GM19468 (cell line): ENCODE measurements at regions not wholly inside any gene's neighbourhood (a gene's known extent, or its start where the extent isn't known, plus 50 kb on each side); places are given as distances from the start of the nearest gene placed in this dataset.

Source experiments
- ATAC-seq: cut with Tn5 transposase; IDR thresholded peaks from one replicate; pipeline ENCODE4 v1.9.1; 2021; ENCODE audit warnings: mild to moderate bottlenecking, moderate library complexity, moderate number of reproducible peaks; ENCODE audit not compliant: unreplicated experiment; ENCODE audit errors: extremely low read depth

DNA sequence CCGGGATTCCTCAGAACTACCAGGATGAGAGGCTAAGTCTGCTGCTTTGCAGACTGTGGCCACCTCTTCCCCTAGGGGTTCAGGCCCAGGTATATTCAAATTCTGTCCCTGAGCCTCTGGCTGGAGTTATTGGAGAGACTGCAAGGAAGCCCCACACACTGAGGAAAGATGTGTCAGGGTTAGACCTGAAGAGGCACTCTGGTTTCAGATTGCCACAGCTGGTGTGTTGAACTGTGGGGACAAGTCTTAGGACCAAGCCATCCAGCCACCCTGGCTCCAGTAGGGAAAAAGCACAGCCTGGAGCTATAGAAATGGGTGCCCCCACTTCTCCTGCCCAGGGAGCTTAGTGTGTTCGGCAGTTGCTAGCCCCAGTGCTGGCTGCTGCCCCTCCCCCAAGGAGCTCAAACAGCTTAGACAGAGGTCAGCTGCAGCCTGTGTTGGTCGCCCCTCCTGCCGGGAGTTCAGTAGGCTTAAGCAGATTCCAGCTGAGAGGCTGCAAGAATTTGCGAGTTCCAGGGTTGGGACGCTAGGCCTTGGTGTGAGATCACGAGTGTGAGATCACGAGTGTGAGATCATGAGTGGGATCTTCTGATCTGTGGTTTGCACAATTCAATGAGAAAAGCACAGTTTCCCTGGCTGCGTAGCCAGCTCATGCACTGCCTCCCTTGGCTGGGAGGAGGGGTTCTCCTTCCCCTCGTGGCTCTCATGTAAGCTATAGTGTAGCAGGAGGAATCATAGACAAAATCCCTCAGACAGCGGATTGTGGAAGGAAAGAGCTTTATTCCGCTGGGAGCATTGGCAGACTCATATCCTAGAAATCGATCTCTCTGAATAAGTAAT is 552.1 kb upstream of the CHORDC1 start:
- ATAC-seq = no peak

DNA sequence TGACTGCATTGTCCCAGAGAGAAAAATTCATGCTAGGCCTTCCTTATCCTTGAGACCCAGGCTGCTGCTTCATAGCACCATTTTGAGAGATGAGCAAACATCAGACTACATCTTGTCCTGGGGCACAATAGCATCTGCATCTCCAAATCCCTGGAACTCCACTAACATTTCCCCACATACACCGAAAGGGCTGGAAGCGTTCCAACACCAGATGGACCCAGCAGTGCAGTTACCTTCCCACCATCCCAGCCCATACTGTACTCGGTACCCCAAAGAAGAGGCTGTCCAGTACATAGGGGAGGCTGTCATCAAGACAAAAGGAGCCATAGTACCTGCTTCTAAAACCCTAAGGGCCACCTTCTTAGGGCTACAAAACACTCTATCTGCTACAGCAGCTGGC is 547.2 kb upstream of the CHORDC1 start:
- no peak for ATAC-seq

DNA sequence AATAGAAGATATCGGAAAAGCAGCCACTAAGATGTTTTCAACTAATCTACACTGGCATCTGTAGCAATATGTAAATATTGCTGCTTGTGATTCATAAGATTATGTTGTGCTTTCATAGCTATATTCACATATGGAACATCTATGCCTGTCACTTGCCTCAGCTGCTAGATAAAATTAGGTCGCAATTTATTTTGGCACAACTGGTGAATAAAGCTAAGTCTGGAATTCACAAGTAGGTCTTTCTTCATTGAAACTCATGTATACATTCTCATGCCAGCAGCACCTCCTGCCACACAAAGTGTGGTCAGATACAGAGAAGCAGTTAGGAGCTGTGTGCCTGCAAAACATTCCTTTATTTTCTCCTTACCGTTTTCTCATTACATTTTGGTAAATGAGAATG is 543.3 kb upstream of the CHORDC1 start:
- no peak for ATAC-seq

DNA sequence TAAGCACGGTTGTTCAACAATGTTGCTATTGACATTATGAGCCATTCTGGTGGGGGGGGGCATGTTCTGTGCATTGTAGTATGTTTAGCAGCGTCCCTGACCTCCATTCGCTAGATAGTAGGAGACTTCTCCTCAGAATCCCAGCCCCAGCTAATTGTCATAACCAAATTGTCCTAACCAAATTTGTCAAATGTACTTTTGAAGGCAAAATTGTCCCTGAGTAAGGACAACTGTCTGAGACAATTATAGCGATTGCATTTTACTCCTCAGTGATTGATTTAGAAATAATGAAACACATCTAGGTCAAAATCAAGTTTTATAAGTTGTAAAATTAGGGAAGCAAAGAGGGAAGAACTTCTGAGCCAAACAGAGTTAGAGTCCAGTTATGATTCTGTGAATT is 541.8 kb upstream of the CHORDC1 start:
- no peak for ATAC-seq

DNA sequence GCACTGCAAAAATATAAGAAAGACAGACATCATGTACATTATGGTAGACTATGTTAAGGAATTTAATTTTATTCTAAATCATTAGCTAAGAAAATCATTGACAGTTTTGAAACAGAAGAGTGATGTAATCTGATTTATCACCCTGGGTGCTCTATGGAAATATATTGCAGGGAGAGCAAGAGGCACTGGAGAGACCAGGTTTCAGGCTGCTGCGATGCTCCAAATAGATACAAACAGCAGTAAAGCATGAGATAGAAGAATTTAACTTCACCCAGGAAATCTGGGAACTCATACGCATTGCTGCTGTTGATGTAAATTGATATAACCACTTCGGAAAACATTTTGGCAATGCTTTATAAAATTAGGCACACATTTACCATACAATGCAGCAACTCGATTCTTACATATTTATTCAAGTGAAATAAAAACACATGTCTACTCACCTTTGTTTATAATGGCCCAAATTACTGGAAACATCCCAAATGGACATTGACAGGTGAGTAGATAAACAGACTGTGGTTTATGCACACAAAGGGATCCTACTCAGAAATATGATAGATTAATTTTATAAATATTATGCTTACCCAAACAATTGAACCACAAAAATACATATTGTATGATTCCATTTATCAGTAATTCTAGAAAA is 535.1 kb upstream of the CHORDC1 start:
- ATAC-seq = no peak

DNA sequence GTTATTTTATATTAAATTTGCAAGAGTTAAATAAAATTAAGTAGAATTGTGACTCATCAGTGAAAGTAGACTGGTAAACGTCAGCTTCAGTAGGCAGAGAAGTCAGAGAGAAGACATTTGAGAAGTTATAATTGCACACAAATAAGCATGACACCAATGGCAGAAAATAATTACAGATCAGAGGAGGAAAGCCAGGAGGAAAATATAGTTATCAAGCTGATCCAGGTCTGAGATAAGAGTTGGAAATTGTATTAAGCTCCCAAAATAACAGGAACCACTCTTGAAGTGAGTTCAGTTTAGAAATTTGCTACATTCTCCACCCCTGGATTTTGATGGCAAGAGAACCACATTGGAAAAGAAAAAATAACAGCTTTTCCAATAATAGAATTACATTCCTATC is 533.8 kb upstream of the CHORDC1 start:
- ATAC-seq = no peak

DNA sequence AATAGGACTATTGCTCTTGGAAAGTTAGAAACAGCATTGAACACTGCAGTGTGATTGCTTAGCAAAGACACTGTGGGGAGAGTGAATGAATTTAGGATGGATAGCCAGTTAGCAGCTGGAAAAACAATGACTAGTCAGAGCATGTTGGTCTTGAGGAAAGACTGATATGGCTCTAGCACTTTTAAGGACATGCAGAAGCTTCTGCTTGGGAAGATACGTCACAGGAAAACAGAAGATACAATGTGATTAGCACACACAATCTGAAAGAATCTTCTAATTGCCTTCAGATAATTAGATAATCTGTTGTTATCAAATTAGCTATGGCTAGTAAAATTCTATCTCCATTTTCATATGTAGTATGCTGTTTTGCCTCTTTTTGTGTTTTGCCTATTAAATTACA is 530.7 kb upstream of the CHORDC1 start:
- no peak for ATAC-seq

DNA sequence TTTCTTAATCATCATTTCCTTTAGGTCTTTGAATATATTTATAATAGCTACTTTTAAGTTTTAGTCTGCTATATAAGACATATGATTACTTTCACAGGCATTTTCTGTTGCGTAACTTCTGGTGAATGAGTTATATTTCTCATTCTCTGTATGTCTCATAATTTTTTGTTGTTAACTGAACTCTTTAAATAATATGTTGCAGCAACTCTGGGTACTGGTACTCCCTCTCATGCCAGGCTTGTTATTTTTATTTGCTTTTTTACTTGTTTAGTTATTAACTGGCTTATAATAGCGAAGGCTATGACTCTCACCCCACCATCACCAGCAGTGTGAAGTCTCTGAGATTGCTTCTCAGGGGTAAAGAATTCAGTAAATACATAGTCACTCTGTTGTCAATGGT is 524.2 kb upstream of the CHORDC1 start:
- ATAC-seq = no peak

DNA sequence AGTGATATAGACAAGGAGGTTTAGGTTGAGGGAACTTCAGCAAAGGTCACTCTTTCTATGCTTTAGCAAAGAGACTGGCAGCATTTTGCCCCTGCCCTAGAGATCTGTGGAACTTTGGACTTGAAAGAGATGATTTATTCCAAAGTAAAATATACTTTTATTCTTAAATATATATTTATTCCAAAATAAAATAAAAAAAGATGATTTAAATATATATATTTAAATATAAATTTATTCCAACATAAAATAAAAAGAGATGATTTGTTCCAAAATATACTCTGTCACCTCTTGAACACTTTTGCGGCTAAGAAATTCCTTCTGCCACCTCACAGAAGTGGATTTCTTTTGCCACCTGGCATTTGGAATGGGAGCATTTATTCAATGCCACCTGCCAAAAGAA is 521.3 kb upstream of the CHORDC1 start:
- ATAC-seq = no peak

DNA sequence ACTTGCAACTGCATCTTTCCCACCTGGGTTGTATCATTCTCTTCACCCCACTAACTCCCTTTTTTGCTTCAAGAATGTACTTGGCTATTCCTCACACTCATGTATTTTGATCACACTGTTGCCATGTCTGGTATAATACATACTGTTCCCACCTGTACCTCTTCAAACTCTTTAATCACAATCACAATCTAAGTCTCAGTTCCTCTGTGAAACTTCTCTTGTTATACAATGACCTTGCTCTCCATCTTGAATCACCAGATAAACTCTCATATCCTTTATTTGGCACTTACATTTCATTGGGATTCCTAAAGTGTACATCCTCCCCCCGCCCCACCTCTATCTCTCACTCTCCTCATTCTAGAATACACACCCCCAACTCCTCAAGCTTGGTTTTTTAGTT is 516.0 kb upstream of the CHORDC1 start:
- no peak for ATAC-seq

DNA sequence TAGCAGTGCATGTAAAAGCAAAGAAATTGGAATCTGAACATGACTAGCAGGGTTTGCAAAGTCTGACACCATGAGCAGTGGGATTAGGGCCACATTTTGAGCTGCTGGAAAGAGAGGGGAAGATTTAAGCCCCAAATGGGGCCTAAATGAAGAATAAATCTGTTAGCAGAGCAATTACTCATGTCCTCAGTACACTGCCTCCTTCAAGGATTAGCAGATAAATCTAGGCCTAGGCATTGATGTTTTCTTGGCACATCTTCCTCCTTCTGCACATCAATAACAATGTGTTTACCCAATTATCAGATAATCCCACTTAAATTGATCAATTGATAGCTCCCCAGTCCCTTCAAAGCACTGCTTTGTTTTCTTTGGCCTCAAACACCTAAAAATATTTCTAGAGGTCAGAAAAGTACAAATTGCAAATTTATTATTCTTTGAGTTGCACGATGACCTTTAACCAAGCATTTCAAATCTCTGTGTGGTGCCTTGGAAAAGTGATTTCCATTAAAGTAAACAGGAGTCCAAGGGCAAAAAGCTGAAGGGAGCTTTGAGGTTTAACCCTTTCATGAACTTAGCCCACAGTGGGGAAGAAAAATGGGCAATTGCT is 514.7 kb upstream of the CHORDC1 start:
- no peak for ATAC-seq

DNA sequence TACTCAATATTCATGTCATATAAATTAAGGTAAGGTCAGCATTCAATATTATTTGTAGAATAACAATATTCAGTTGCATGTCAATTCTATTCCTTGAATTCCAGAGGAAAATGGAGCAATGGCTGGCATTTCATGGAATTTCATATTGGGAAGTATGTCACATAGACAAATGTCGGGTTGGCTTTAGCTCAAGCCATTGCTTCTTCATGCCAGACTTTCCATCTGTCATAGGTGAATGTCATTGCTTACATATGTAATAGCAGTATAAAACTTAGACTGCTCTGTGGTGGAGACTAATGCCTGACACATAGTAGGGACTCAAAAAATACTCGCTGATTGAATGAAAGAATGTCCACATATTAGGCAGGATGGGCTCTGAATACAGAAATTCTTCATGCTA is 509.6 kb upstream of the CHORDC1 start:
- no peak for ATAC-seq

DNA sequence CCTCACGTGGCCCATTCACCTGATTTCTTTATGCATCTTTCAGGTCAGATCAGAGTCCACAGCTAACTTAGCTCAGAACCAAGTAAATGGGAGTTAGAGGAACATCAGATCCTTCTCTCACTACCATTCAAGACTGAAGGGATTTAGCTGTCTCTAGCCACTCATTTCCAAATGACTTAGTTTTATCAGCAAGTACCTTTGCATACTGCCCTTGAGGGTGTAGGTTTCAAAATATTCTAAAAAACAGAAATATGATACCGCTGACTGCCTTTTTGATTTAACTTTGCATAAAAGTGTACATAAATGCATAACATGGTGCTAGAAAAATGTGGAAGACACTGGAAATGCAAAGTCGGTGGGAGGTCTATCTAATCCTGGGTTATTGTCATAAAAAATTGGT is 500.6 kb upstream of the CHORDC1 start:
- ATAC-seq = no peak

DNA sequence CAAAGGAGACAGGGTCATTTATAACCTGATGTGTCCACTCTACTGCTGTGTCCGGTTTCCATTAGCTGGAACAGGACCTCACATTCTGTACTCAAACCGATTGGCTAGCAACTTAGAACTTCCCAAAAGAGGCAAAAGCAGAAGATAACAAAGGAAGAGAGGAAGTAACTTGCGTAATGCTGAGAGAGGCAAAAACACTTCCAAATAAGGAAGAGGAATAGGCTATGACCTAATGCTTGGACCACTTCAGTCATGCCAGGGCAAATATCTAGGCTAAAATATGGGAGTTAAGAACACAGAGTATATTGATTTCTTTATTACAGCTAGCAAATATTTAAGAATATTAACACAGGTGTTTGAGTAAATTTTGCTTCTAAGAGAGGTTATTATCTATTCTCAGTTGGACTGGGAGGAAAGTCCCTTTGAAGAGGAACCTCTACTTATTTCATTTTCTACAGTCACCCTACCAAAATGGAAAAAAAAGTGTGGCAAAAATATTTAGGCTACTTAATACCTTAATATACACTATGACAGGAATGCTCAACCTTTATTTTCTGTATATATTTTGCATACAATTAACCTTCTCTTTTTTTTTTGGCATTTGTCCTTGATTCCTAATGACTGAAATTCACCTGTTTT is 499.8 kb upstream of the CHORDC1 start:
- no peak for ATAC-seq

DNA sequence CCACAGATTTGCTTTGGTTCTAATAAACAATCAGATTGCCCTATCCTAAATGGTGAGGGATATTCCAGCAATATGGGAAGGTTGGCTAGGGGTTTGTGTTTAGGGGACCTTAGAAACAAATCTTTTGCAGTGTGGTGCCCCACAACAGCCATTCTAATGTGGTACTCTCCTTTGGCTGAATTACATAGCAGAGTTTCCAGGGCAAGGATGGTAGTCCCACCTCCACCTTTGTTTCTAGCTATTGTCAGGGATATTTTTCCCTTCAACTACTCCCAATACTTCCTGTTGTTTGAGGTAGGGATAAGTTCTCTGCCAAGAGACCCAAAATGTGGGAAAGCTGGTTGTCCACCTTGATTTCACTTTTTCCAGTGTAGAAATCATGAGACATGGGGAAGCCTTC is 494.7 kb upstream of the CHORDC1 start:
- no peak for ATAC-seq

DNA sequence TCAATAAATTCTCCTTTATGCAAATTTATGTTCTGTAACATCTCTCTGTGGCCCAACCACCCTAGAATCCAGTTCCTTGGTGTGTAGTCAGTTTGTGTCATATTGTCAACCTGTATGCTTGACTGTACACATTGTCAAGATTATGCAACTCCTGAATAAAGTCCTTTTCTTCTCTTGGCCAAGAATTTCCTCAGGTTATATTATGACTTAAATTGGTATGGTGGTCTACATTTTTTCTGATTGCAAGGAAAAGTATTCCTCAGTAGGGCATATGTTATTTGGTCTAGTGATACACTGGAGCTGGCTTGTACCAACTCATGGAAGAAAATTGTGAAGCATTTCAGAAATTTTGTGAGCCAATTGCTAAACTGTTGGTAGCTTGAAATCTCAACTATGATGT is 482.8 kb upstream of the CHORDC1 start:
- ATAC-seq = no peak

DNA sequence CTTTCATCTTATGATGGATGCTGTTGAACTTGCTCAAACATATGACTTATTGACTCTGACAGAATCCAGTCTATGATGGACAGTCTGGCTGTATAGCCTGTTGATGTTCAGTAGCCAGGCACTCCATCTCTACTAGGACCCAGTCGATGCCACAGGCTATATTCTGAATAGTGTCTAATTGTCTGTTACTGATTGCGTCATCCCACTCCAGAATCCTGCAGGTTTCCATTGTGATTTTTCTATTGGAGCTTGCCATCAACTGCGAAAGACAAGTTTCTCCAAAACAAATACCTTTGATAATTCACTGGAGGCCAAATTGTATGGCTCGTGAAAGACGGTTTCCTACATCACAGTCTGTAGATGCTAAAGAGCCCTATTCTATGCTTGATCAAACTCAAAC is 481.7 kb upstream of the CHORDC1 start:
- ATAC-seq = no peak

DNA sequence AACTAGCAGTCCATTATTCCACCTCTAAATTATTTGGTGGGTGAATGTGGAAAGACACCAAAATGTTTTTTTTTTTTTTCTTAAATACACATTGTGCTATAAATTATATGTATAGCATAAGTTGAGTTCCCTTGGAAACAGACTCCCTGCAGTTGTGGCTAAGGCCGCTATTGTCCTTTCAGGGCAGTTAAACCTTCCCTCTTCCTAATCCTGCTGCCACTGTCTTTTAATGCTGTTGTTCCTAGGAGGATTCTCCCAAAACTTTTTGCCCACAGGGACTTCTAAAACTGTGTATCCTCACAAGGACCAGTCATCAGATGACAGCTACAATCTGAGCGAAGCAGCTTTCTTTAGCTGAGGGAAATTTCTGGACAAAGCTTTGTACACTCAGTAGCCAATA is 478.9 kb upstream of the CHORDC1 start:
- ATAC-seq = no peak

DNA sequence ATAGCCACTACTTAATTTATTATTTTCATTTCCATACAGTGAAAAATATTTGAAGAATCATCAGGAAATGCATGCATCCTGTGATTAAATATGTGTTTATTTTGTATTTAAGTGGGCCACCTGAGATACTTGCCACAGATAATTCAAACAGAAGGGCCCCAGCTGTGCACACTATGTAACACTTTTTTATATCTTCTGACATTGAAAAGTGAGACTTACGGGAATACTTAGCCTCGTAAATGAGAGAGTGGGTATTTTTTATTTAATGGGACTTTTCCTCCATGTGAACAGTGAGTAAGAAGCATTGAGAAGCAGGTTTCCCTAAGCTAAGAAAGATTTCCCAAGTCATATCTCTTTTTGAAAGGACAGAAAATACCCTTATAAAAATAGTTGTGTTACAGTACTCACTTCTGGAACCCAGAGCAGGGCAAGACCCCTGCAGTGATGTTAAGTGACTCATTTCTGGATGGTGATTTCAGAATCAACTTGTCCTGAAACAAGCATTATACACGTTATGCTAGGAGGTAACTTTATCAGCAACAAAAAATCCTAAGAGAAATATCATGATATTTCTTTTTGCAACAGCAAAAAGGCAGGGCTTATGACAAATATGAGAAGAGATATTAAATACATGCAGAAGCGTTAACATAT is 478.1 kb upstream of the CHORDC1 start:
- no peak for ATAC-seq

DNA sequence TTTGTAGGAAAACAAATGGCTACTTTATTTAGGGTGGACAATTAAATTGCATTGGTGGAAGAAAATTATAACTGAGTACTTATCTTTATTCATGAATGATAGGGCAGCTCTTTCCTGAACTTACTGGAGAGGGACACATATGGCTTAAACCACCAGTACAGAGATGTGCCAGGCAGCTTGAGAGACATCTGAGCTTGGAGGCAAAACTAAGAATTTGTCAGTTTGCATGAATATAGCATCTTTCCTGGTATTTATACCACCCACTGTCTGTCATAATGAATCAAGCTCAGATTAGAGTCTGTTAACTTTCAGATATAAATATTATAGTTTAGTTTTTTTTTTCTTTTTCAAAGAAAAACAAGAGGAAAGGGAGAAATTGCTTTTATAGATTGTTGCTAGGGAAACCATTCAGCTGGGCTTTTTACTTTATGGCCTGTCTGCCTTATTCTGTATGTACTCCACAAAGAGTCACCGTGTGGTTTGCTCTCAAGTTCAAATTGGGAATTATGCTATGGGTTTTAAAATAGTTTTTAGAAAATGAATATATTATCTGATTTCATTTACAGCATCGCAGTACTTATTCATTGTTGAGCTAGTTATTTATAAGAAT is 477.0 kb upstream of the CHORDC1 start:
- ATAC-seq = no peak
